ENCODE measurements at regions not wholly inside any gene's neighbourhood (a gene's known extent, or its start where the extent isn't known, plus 50 kb on each side); places are given as distances from the start of the nearest gene placed in this dataset.
"Not testable (repeated sequence)": the region's sequence is repeated elsewhere in the genome, so short reads cannot be mapped to it uniquely, and the experiment has no call there.

DNA sequence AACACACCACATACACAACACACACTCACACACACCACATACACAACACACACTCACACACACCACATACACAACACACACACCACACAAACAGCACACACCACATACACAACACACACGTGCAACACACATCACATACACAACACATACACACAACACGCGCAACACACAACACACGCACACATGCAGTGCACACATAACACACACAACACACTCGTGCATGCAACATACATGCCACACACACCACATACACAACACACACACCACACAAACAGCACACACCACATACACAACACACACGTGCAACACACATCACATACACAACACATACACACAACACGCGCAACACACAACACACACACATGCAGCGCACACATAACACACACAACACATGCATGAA is 192.8 kb downstream of the C16orf95 start:
- DNase-seq (ENCODE audit: low read depth in 2 of 2) = not testable (repeated sequence)

DNA sequence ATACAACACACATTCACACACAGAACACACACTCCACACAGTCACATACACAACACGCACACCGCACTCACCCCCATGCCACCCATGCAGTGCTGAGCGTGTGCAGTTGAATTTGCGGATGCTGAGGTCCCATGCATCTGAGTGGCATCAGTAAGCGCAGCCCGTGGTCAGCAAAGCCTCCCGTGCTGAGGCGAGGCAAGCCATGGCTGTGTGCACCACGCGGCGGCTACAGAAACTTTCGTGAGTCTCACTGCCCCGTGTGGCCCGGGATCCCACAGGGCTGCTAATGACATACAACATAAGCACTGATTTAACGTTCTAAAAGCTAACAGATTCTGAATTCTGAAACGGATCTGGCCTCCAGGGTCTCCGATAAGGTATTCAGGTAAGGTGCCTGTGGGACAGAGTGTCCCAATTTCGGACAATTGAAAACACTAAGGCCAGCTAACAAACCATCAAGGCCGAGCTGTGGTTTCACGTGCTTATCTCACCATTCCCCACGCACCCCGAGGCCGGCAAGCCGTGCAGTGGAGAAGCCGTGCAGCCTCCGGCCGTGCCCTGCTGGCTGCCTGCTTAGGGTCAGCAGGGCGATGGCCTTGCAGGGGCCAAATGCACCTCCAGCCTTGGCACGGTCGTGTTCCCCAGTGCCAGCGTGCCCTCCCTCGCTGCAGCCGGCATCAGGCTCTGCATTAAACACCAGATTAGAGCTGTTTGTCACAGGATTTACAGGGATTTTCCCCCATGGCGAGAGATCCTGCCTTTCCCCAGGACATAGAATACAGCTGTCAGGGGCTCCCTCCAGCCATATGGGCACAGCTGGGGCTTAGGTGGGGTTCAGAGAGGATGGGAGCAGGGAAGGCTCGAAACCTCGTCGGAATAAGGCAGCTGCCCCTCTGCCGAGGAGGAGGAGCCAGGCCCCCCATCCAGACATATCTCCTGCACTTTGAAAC is 191.7 kb downstream of the C16orf95 start:
- no peak for DNase-seq (ENCODE audit: low read depth in 2 of 2)

DNA sequence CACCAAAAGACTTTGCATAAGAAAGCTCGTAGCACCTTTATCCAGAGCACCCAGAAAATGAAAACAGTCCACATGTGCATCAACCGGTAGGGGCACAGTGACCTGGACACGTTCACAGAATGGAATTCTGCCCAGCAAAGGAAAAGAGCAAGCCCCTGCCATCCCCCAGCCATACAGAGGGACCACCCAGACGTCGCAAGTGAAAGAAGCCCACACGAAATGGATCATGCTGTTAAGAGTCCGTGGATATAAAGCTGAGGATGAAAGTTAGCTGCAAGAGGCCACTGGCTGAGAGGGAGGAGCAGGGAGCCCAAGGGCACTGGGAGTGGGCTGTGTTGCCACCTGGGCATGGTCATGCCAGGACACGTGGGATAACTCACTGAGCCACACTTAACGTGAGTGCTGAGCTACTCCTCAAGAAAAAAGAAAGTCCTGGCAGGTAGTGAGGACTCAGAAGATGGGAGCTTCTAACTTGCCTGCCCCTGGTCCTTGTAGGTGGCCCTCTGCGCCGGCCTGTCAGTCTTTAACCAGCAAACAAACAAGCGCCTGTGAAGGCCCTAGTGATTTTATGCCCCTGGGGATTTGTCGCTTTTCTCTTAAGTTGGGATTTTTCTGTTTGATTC is 190.7 kb downstream of the C16orf95 start:
- no peak for DNase-seq (ENCODE audit: low read depth in 2 of 2)

DNA sequence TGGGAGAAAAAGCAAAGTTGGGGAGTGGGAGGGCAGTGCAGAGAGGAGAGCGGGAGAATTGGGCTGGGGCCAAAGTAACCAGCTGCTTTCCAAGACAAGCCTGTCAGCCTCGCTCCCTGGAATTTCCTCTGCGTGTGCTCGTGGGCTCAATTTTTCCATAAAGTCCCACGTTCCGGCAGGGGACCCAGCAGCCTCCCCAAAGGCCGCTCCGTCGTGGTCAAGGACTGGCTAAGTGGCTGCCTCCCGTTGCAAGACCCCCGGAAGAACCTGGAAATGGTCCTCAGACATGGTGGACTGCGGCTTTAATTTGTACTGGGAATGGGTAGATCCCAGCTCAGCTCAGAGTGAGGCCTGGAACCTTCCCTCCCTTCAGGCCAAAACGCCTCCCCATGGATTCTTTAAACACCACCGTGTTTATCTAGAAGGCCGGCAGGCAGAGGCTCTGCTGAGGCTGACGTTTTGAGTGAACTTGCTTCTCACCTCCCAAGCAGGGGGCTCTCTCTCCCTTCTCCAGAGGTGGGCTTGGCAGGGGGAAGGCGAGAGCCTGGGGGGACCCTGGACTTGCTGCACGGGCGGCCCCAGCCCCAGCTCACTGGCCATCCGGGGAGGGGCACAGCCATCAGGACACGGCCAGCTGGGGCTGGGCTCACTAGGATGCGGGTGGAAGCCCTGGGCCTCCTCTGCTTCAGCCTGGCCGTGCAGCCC is 190.0 kb downstream of the C16orf95 start:
- DNase-seq (ENCODE audit: low read depth in 2 of 2) = peak; percentile 29 to 71

DNA sequence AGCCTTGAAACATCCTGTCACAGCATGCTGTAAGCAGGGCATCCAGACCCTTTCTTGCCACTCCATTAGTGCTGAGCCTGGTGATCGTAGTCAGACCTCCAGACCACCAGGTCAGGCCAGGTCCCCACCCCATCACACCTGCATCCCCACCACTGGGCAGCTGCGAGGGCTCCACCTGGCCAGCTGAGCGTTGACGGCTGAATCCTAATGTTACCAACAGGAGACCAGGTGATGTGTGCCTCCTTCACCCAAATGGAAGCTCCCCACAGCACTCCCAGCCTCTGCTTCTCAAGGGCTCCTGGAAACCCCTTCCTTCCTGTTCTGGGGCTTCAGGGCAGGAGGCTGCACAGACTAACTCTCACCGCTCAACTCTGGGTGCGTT is 189.4 kb downstream of the C16orf95 start:
- no peak for DNase-seq (ENCODE audit: low read depth in 2 of 2)

DNA sequence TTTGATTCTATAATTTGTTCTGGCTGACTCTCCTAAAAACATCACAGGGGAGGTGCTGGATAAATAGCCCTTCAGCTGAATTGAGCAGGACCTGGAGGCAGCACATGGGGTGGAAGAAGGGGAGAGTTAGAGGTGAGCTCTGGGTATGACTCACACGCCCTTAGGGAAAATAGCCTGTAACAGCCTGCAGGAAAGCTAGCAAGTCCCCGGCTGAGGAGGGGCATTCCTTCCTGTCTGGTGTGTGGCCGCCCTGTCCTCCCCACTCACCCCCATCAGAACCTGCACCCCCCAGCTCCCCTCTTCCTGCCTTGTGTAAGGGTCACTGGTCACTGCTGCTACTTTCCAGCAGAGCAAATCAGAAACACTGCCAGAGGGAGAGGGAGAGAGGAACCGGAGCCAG is 187.4 kb downstream of the C16orf95 start:
- DNase-seq (ENCODE audit: low read depth in 2 of 2) = peak; percentile 61 to 67

DNA sequence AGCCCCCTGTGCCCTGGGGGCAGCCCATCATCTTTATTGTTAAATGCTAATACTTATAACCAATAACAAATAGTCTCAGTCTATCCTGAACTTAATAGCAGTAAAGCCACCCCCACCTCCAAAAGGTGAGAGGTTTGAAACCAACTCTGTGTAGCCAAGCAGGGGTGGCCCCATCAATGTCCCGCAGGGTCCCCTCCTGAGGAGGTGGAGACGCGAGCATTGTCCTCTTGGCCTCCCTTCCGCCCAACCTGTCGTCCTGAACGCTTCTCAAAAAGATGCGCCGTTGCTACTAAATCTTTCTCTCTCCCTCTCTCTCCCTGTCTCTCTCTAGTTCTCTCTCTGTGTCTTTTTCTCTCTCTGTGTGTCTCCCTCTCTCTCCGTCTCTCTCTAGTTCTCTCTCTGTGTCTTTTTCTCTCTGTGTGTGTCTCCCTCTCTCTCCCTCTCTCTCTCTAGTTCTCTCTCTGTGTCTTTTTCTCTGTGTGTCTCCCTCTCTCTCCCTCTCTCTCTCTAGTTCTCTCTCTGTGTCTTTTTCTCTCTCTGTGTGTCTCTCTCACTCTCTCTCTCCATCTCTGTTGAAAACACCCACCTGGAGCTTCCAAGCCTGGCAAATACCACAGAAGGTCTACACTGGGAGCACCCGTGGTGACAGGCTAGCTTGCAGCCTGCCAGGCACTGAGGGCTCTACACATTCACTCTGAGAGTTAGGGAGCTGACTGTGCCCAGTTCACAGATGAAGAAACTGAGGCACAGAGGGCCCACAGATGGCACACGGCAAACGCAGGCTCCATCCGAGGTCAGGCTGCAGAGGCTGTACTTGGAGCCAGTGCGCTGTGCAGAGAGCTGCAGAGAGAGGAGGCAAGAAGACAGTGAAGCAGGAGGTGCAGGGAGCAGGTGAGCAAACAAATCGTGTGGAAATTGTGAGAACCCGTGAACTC is 185.9 kb downstream of the C16orf95 start:
- no peak for DNase-seq (ENCODE audit: low read depth in 2 of 2)

DNA sequence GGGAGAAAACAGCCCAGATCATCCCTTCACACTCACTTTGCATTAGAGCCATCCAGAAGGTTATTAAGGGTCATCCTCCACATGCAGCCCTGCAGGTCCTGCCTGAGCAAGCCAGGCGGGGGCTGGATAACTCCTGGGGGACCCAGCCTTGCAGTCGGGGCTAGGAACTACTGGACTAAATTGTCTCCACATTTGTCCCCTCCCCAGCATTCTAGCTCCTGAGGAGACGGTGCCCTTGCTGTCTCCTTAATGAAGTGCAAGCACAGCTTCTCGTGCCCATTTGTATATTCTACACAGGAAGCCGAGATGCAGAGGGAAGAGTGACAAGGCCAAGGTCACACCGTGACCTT is 185.2 kb downstream of the C16orf95 start:
- no peak for DNase-seq (ENCODE audit: low read depth in 2 of 2)

DNA sequence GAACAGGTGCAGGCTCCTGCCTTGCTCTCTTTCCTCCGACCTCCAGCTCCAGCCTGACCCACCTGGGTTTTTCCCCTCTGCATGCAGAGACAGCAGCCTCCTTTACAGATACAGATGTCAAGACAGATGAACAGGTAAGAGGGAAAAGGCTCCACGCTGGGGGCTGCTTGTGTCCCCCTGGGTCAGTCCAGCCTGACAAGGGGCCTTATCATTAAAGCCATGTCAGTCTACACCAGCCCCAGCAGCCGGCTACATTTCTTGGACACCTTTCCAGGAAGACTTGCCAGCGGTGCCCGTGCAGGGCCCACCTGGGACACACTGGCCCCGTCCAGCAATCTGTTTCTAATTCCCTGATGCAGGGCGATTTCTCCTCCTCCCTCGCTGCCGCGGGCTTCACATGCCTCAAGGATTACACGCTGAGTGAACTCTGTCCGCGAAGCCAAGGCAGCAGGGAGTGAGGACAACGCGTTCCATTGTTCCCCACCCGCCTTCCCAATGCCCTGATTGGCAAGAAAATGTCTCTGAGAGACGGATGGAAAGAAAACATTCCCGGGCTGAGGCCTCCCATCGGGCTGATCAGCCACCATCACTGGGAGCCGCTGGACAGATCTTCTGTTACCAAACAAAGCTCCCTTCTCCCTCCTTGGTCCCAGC is 184.7 kb downstream of the C16orf95 start:
- no peak for DNase-seq (ENCODE audit: low read depth in 2 of 2)

DNA sequence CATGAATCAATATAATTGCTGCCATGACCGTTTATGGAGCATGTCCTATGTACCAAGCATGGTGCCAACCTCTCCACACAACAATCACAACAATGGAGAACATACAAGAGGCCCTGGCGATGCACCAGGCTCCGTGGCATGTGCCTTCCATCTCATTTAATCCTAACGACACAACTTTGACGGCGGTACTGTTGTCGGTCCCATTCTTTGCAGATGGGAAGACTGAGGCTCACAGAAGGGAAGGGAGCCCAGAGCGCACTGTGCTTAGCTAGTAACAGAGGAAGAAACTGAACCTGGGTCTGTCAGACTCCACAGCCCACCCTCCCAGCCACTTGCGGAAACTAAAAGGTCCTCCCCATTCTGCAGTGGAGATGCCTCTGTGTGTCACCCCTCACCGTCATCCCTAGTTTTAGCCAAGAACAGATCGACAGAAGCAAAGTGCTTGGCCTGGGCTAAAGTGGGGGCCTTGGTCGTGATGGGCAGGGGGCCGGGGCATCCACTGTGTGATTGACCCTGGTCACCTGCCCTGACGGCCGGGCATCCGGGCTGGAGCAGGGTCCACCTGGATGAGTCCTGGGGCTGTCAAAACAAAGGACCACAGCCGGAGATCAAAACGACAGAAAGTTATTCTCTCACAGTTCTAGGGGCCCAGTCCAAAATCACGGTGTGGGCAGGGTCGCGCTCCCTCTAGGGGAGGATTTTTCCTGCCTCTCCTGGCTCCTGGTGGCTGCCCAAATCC is 183.9 kb downstream of the C16orf95 start:
- DNase-seq (ENCODE audit: low read depth in 2 of 2) = no peak

DNA sequence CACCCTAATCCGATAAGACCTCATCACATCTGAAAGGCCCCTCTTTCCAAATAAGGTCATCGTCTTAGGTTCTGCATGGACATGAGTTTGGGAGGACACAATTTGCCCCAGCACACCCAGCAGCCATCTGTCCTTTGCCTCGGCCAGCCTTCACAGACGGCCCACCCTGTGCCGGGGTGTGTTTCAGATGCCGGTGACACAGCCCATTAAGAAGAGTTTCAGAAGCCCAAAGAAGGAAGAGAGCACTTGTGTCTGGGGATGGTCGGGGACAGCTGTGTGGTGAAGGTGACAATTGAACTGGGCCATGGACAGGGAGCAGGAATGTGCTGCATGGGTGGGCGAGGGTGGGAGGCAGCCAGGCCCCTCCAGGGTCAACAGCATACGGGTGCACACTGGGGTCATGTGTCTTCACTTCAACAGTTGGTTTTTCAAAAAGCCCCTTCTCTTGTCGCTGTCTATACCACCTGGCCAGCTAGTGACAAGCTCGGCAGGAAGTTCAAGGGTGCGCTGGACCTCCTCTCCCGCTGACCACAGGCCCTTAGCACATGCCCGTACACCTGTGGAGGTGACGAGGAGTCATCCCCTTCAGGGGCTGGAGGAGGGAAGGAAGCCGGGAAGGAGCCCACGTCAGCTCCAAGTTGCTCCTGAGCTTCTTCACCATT is 183.1 kb downstream of the C16orf95 start:
- DNase-seq (ENCODE audit: low read depth in 2 of 2) = no peak

DNA sequence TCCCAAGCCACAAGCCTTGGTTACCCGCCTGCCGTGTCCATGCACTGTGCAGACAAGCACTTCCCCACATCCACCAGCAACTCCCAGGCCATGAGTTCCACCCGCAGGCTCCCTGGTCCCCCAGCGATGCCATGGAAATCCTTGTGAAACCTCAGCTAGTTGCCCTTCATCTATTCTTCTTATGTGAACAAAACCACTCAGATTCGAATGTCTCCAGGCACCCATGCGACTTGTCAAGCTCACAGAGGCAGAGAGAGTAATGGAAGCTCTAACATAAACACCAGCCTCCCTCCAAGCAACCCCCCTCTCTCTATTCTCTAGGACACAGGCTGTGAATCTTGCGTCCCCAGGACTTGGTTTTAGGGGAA is 182.6 kb downstream of the C16orf95 start:
- no peak for DNase-seq (ENCODE audit: low read depth in 2 of 2)

DNA sequence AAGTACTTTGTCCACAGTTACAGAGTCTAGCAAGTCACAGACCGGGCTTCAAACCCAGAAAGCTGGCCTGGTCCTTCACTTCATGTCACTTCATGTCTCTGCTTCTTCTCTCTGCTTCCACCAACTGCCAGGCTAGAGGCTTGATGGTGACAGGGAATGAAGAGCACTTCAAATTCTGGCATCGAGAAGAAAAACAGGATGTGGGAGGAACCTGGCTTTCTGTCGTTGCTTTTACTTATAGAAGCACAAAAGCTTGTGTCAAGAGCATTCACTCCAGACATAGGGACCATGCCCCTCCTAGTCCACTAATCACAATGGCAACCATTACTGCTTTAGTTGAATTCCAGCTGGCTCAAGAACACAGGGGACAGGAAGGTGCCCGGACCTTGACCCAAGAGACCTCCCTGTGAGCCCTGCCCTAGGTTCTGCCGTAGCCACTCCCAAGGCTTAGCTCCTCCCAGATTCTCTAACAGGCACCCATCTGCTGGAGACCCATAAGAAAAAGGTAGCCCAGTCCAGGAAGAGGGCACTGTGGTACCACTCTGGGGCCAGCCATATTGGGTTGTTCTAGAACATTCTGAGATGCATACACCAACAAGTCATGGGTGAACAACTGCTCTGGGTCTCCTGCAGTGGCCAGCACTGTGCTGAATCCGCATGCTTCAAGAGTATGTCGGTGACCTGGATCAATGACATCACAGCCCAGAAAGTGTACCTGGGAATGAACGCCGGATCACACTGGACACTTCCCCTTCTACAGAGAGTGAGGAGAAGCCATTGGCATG is 181.8 kb downstream of the C16orf95 start:
- peak in 1 of 2 donors; percentile 32 for DNase-seq (ENCODE audit: low read depth in 2 of 2)

DNA sequence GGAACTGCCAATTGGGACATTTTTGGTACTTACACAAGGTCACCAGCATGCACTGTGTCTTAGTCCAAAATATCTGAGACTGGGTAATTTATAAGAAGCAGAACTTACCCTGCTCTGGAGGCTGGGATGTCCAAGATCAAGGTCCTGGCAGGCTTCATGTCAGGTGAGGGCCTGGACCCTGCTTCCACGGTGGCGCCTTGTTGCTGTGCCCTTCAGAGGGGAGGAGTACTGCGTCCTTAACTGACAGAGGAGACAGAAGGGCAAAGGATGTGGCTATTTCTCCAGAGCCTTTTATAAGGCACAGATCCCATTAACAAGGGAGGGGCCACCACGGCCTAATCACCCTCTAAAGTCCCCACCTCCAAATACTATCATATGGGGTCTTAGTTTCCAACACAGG is 178.9 kb downstream of the C16orf95 start:
- no peak for DNase-seq (ENCODE audit: low read depth in 2 of 2)

DNA sequence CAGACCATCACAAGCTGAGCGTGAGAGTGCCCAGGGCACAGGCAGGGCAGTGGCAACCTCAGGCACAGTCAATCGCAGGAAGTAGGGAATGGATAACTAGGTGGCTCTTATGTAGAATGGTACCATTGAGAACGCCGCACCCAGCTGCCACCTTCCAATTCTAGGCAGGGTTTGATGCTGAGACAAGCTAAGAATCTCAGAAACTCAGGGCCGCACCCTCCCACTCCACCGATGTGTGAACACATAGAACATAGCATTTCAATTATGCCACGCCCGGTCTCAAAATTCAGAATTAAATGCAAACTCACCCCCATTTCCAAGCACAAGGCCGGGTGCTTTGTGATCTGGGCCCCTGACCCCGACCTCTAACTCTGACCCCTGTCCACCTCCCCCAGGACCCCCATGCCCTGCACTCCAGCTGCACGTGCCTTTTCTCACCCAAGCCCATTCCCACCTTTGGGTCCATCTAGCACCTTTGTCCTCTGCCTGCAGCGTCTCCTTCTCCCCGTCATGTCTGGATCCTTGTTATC is 178.4 kb downstream of the C16orf95 start:
- no peak for DNase-seq (ENCODE audit: low read depth in 2 of 2)

DNA sequence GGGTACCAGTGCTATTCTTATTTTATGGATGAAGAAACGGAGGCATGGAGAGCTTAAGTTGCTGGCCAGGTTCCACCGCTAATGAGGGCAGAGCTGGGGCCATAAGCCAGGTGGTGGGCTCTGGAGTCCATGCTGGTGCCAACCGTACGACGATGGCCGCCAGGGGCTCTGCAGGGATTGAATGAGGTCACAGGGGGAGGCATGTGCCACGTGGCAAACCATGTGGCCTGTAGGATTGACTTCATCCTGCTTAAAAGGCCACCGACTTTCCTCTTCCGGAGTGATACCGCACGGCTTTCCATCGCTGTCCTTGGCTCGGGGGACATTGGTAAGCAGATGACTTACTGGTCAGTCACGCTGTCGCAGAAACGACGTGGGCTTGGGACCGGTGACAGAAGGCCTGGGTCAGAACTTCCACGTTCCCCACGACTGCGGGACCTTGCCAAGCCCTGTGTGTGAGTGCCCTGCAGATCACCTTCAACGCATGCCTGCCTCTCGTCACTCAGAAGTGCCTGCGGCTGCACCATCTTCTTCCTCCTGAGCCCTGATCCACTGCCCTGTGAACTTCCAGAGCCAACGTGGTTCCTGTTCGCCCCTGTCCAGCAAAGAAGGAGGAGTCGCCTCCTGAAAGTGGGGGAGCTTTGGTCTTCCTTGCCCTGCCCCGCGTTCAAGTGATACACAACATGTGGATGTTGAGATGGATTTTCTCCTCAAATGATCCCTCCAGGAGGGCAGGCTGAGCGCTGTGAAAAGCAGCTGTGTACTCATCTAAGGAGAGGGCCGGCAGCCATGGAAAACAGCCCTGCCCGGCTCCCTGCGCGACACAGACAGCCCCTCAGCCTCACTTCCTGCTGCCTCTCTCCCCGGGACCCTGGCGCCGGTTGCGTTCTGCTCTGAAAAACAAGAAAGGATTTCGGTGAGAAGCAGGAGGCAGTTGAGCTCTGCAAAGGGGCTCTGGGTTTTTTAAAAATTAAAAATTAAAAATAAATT is 176.7 kb downstream of the C16orf95 start:
- no peak for DNase-seq (ENCODE audit: low read depth in 2 of 2)

DNA sequence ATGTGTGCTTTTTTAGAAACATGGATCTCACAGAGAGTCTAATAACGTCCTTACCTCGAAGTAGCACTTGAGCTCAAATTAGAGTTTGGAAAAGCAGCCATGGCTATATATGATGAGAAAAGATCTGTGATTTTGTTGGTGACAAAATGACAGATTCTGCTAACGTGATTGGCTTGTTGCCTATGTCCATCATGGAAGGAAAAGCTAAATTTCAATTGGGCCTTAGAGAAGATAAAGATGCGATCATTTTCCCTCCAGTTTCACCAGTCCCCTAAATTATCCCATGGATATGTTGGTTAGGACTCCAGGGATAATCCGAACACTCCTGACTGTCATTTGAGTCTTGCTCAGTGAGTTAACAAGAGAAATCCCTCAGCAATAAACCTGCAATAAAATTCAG is 175.8 kb downstream of the C16orf95 start:
- DNase-seq (ENCODE audit: low read depth in 2 of 2) = no peak
